COLO829 (cell line): ENCODE measurements at regions not wholly inside any gene's neighbourhood (a gene's known extent, or its start where the extent isn't known, plus 50 kb on each side); places are given as distances from the start of the nearest gene placed in this dataset.
A peak's percentile ranks its signal among the peaks of the same experiment; 100 is the strongest.

Experiments
- DNase-seq: peaks from one replicate; pipeline ENCODE4 v3.0.0; 2012; ENCODE audit warnings: low spot score

GRCh38 chr7:130970196-130970595 lies 236.2 kb upstream of the KLF14 start:
- DNase-seq: no peak

- DNase-seq: no peak
Measured at GRCh38 chr7:130970696-130971095, 236.7 kb upstream of the KLF14 start.

GRCh38 chr7:130971297-130971696 lies 237.3 kb upstream of the KLF14 start:
- DNase-seq: no peak

GRCh38 chr7:130972201-130972600 lies 238.2 kb upstream of the KLF14 start:
- no peak for DNase-seq

GRCh38 chr7:130973637-130974036 lies 239.6 kb upstream of the KLF14 start:
- DNase-seq: no peak

- DNase-seq: no peak
Measured at GRCh38 chr7:130974169-130974568, 240.2 kb upstream of the KLF14 start.

GRCh38 chr7:130974794-130975193 lies 240.8 kb upstream of the KLF14 start:
- no peak for DNase-seq

- DNase-seq: no peak
Measured at GRCh38 chr7:130975731-130976130, 241.7 kb upstream of the KLF14 start.

- DNase-seq: peak; percentile 52
Measured at GRCh38 chr7:130982160-130982638, 248.2 kb upstream of the KLF14 start.

- no peak for DNase-seq
Measured at GRCh38 chr7:130982651-130983050, 248.6 kb upstream of the KLF14 start.

GRCh38 chr7:130985361-130985760 lies 251.4 kb upstream of the KLF14 start:
- no peak for DNase-seq

- no peak for DNase-seq
Measured at GRCh38 chr7:130986261-130986690, 252.3 kb upstream of the KLF14 start.

GRCh38 chr7:130987092-130987491 lies 253.1 kb upstream of the KLF14 start:
- DNase-seq: no peak

GRCh38 chr7:130988443-130988842 lies 254.4 kb upstream of the KLF14 start:
- no peak for DNase-seq

- no peak for DNase-seq
Measured at GRCh38 chr7:130989101-130989795, 255.2 kb upstream of the KLF14 start.

GRCh38 chr7:130990178-130990832 lies 256.3 kb upstream of the KLF14 start:
- no peak for DNase-seq

- no peak for DNase-seq
Measured at GRCh38 chr7:130993671-130994365, 259.8 kb upstream of the KLF14 start.

GRCh38 chr7:130994378-130995115 lies 260.5 kb upstream of the KLF14 start:
- no peak for DNase-seq

GRCh38 chr7:130995252-130996081 lies 261.5 kb upstream of the KLF14 start:
- no peak for DNase-seq

GRCh38 chr7:130996205-130996832 lies 262.3 kb upstream of the KLF14 start:
- DNase-seq: no peak

GRCh38 chr7:130996833-130997231 lies 262.8 kb upstream of the KLF14 start:
- peak; percentile 60 for DNase-seq
